HG02973 (cell line): ENCODE measurements at regions not wholly inside any gene's neighbourhood (a gene's known extent, or its start where the extent isn't known, plus 50 kb on each side); places are given as distances from the start of the nearest gene placed in this dataset.

Experiments
- ATAC-seq: cut with Tn5 transposase; IDR thresholded peaks from one replicate; pipeline ENCODE4 v1.9.1; 2021; ENCODE audit warnings: moderate library complexity; ENCODE audit not compliant: unreplicated experiment

DNA sequence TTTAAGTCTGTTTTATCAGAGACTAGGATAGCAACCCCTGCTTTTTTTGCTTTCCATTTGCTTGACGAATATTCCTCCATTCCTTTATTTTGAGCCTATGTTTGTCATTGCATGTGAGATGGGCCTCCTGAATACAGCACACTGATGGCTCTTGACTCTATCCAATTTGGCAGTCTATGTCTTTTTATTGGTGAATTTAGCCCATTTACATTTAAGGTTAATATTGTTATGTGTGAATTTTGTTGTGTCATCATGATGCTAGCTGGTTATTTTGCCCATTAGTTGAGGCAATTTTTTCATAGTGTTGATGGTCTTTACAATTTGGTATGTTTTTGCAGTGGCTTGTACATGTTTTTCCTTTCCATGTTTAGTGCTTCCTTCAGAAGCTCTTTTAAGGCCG, 50.7 kb upstream of the PDE4B start:
- no peak for ATAC-seq
